ENCODE measurements at regions not wholly inside any gene's neighbourhood (a gene's known extent, or its start where the extent isn't known, plus 50 kb on each side); places are given as distances from the start of the nearest gene placed in this dataset.
"Not testable (repeated sequence)": the region's sequence is repeated elsewhere in the genome, so short reads cannot be mapped to it uniquely, and the experiment has no call there.

GRCh38 chr3:163551915-163552658, 1526.2 kb downstream of the SI start:
- peak; percentile 16 for DNase-seq (ENCODE audit: low read depth)

GRCh38 chr3:163548015-163548414, 1530.3 kb downstream of the SI start:
- no peak for DNase-seq (ENCODE audit: low read depth)

- DNase-seq (ENCODE audit: low read depth), result no peak
Measured at GRCh38 chr3:163547014-163547685, 1531.1 kb downstream of the SI start.

- DNase-seq (ENCODE audit: low read depth), result no peak
Measured at GRCh38 chr3:163543662-163544061, 1534.6 kb downstream of the SI start.

- DNase-seq (ENCODE audit: low read depth), result no peak
Measured at GRCh38 chr3:163541629-163542028, 1536.7 kb downstream of the SI start.

- no peak for DNase-seq (ENCODE audit: low read depth)
Measured at GRCh38 chr3:163538387-163538786, 1539.9 kb downstream of the SI start.

- no peak for DNase-seq (ENCODE audit: low read depth)
Measured at GRCh38 chr3:163533381-163533780, 1544.9 kb downstream of the SI start.

- no peak for DNase-seq (ENCODE audit: low read depth)
Measured at GRCh38 chr3:163523375-163523774, 1554.9 kb downstream of the SI start.

- no peak for DNase-seq (ENCODE audit: low read depth)
Measured at GRCh38 chr3:163521261-163521660, 1557.0 kb downstream of the SI start.

- DNase-seq (ENCODE audit: low read depth), result no peak
Measured at GRCh38 chr3:163518065-163518464, 1560.2 kb downstream of the SI start.

GRCh38 chr3:163513149-163513657, 1565.1 kb downstream of the SI start:
- no peak for DNase-seq (ENCODE audit: low read depth)

GRCh38 chr3:163508206-163508605, 1570.1 kb downstream of the SI start:
- DNase-seq (ENCODE audit: low read depth), result no peak

- DNase-seq (ENCODE audit: low read depth), result no peak
Measured at GRCh38 chr3:163504974-163505373, 1573.3 kb downstream of the SI start.

- DNase-seq (ENCODE audit: low read depth), result not testable (repeated sequence)
Measured at GRCh38 chr3:163499736-163500219, 1578.5 kb downstream of the SI start.

GRCh38 chr3:163498842-163499735, 1579.2 kb downstream of the SI start:
- DNase-seq (ENCODE audit: low read depth), result peak; percentile 29

GRCh38 chr3:163491714-163492113, 1586.6 kb downstream of the SI start:
- DNase-seq (ENCODE audit: low read depth), result no peak

GRCh38 chr3:163490119-163490518, 1588.2 kb downstream of the SI start:
- peak; percentile 61 for DNase-seq (ENCODE audit: low read depth)

GRCh38 chr3:163482695-163483094, 1595.6 kb downstream of the SI start:
- no peak for DNase-seq (ENCODE audit: low read depth)

- no peak for DNase-seq (ENCODE audit: low read depth)
Measured at GRCh38 chr3:163481738-163482137, 1596.6 kb downstream of the SI start.

GRCh38 chr3:163476179-163476578, 1602.1 kb downstream of the SI start:
- no peak for DNase-seq (ENCODE audit: low read depth)

- no peak for DNase-seq (ENCODE audit: low read depth)
Measured at GRCh38 chr3:163474766-163475165, 1603.5 kb downstream of the SI start.

Data from Daoy (cell line).